ENCODE measurements at regions not wholly inside any gene's neighbourhood (a gene's known extent, or its start where the extent isn't known, plus 50 kb on each side); places are given as distances from the start of the nearest gene placed in this dataset.

- Histone ChIP-seq H3K9me3 (ENCODE audit: control insufficient read depth in 1 of 2, insufficient read depth in 1 of 2, low read length in 2 of 2) (no peaks in the 10 kb centered on the region), H3K27ac (ENCODE audit: low read depth in 1 of 2, low read length in 2 of 2) (no peak overlapping the region), H3K27me3 (ENCODE audit: control insufficient read depth in 1 of 2, insufficient read depth in 2 of 2, low read length in 2 of 2) (no peaks in the 10 kb centered on the region), H3K4me3 (ENCODE audit: low read length) (no peak overlapping the region), H3K36me3 (ENCODE audit: insufficient read depth, low read length) (no peaks in the 10 kb centered on the region), H3K4me1 (ENCODE audit: insufficient read depth, low read length) (no peaks in the 10 kb centered on the region)
- ChIA-PET POLR2A (no interaction called here), CTCF (no interaction called here)
- Mint-ChIP-seq H3K4me1 (ENCODE audit: low read depth) (no peaks in the 10 kb centered on the region), H3K4me3 (no peak overlapping the region), H3K27me3 (no peaks in the 10 kb centered on the region), H3K27ac (no peak overlapping the region), H3K9me3 (peaks cover 3% of the 10 kb centered on the region), H3K36me3 (ENCODE audit: low read depth) (no peaks in the 10 kb centered on the region)
- intact Hi-C loops (cut with DNase I, micrococcal nuclease): no loop called here
- DNase-seq: no peak
- no peak for TF ChIP-seq CTCF (IDR thresholded peaks at IDR 0.05)
- no peak for ATAC-seq (ENCODE audit: poor library complexity)
These were observed 231.5 kb downstream of the C6orf118 start for GRCh38 chr6:165077876-165078275.

- DNase-seq (no peak), ATAC-seq (ENCODE audit: poor library complexity) (no peak)
- no peaks in the 10 kb centered on the region for H3K4me1 Mint-ChIP-seq (ENCODE audit: low read depth)
- ChIA-PET CTCF (no interaction called here), POLR2A (no interaction called here)
- Histone ChIP-seq H3K27ac (ENCODE audit: low read depth in 1 of 2, low read length in 2 of 2) (no peak overlapping the region), H3K27me3 (ENCODE audit: control insufficient read depth in 1 of 2, insufficient read depth in 2 of 2, low read length in 2 of 2) (no peaks in the 10 kb centered on the region), H3K36me3 (ENCODE audit: insufficient read depth, low read length) (no peaks in the 10 kb centered on the region), H3K4me1 (ENCODE audit: insufficient read depth, low read length) (no peaks in the 10 kb centered on the region), H3K4me3 (ENCODE audit: low read length) (no peak overlapping the region), H3K9me3 (ENCODE audit: control insufficient read depth in 1 of 2, insufficient read depth in 1 of 2, low read length in 2 of 2) (no peaks in the 10 kb centered on the region)
- H3K4me3 Mint-ChIP-seq: no peak overlapping the region
- no peaks in the 10 kb centered on the region for H3K27me3 Mint-ChIP-seq
- H3K9me3 Mint-ChIP-seq: peaks cover 6% of the 10 kb centered on the region
- TF ChIP-seq CTCF (IDR thresholded peaks at IDR 0.05): no peak
- no peaks in the 10 kb centered on the region for H3K36me3 Mint-ChIP-seq (ENCODE audit: low read depth)
- intact Hi-C loops (cut with DNase I, micrococcal nuclease): no loop called here
- no peak overlapping the region for H3K27ac Mint-ChIP-seq
These were observed 237.5 kb downstream of the C6orf118 start for GRCh38 chr6:165071906-165072305.

- no peaks in the 10 kb centered on the region for H3K4me1 ChIP-seq (ENCODE audit: insufficient read depth, low read length)
- no peak overlapping the region for H3K4me3 Mint-ChIP-seq
- intact Hi-C loops (cut with DNase I, micrococcal nuclease): no loop called here
- no peak overlapping the region for H3K27ac Mint-ChIP-seq
- ChIA-PET CTCF (no interaction called here), POLR2A (no interaction called here)
- peaks cover 11% of the 10 kb centered on the region for H3K9me3 Mint-ChIP-seq
- no peak overlapping the region for H3K4me3 ChIP-seq (ENCODE audit: low read length)
- H3K9me3 ChIP-seq (ENCODE audit: control insufficient read depth in 1 of 2, insufficient read depth in 1 of 2, low read length in 2 of 2): peaks cover 0 to 8% of the 10 kb centered on the region in 2 experiments
- no peak for TF ChIP-seq CTCF (IDR thresholded peaks at IDR 0.05)
- no peak overlapping the region for H3K27ac ChIP-seq (ENCODE audit: low read depth in 1 of 2, low read length in 2 of 2)
- ATAC-seq (ENCODE audit: poor library complexity): no peak
- no peaks in the 10 kb centered on the region for H3K36me3 ChIP-seq (ENCODE audit: insufficient read depth, low read length)
- H3K27me3 Mint-ChIP-seq: no peaks in the 10 kb centered on the region
- H3K27me3 ChIP-seq (ENCODE audit: control insufficient read depth in 1 of 2, insufficient read depth in 2 of 2, low read length in 2 of 2): no peaks in the 10 kb centered on the region
- DNase-seq: no peak
- no peaks in the 10 kb centered on the region for H3K4me1 Mint-ChIP-seq (ENCODE audit: low read depth)
- no peaks in the 10 kb centered on the region for H3K36me3 Mint-ChIP-seq (ENCODE audit: low read depth)
These were observed 248.7 kb downstream of the C6orf118 start for GRCh38 chr6:165060720-165061119.

Data from CD4-positive, alpha-beta T cell (primary cell).